Stimulated activated naive CD8-positive, alpha-beta T cell treated with anti-CD3 and anti-CD28 coated beads, Interleukin-15, Interleukin-2, amounts not matched to agents 100 U/mL and 50 U/mL, for 24 hours (primary cell): ENCODE measurements at regions not wholly inside any gene's neighbourhood (a gene's known extent, or its start where the extent isn't known, plus 50 kb on each side); places are given as distances from the start of the nearest gene placed in this dataset.
A peak's percentile ranks its signal among the peaks of the same experiment; 100 is the strongest.

Source experiments
- ATAC-seq: fragments of 150-1000 bp; cut with Tn5 transposase; one replicate; pipeline ENCODE4 v1.10.0; 2021
- DNase-seq: peaks from one replicate; pipeline ENCODE4 v3.0.0; 2021

DNA sequence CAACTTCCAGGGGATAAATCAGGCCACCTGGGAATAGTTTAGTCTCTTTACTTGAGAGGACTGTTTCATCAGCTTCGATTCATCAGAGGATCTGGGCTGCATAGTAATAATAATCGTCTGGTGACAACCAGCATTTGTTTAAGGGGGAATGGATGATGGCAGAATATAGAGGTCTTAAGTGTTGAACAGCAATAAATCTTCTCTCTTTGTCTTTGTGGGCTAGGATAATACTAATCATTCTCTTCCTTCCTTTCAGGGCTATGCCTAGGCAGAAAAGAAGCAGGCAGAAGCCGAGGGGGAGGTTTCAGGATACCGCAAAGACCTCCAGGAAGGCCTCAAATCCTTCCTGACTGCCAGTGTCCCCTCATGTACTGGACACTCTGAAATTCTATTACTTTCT lies 150.4 kb upstream of the GAREM1 start:
- DNase-seq, result no peak
- ATAC-seq, result no peak

DNA sequence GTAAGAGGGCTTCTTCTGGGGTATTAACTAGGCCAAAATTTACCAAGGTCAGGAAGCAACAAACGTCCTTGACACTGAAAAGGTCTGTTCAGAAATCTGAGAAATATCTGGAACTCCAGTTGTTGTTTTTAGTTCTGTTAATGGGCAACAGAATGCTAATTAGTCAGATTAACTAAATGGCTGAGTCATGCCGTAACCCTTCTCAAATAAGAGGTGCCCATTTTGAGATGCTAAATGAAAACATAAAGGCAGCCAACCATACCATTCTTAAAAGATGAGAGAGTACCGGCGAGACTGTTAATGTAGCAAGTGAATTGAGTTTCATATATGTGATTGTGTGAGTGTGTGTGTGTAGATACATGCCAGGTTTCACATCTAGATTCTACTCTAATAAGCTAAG lies 147.9 kb upstream of the GAREM1 start:
- DNase-seq (no peak), ATAC-seq (no peak)

DNA sequence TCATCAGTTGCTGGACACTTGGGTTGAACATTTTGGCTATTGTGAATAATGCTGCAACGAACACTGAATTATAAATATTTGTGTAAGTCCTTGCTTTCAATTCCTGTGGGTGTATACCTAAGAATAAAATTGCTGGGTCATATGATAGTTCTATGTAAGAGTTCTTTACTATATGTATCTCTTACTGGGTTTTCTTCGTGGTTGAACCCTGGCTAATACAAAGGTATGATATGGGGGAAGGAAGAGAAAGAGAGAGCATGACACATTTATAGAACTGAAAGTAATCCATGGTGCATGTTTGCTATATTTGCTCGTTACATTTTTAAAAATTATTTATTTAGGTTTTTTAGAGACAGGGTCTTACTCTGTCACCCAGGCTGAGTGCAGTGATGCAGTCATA lies 143.1 kb upstream of the GAREM1 start:
- DNase-seq (no peak), ATAC-seq (no peak)

DNA sequence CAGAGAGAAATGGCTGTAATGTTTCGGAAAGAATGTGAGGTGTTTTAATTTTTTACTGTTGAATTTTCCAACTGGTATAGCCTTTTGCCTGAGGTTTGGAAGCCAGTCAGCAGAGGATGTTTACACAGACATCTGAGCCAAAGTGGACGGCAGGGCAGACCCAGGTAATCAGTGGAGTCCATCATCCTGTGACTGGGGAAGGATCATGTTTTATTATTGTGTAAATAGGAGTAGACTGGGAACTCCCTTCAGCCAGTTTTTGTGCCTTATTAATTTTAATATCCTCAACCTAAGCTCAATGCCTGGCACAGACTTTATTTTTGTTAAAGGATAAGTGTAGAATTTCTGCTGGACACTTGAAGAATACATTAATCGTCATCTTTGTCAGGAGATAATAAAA lies 142.0 kb upstream of the GAREM1 start:
- DNase-seq (no peak), ATAC-seq (no peak)

DNA sequence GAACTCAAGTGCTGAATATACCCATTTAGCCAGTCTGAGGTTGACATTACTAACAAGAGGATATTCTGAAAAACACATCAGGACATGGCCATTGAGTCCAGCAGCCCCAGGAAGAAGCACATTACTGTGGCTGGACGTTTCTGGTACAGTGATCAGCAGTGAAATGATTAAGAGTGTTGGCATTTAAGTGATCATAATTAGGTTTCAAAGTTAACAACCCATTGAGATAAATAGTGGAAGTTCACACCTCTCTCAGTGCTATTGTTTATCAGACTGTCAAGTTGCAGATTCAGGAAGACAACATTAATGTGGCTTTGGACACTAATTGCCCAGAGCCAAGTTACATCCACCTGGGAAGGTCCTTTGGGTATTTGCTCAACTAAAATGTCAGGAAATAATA lies 139.5 kb upstream of the GAREM1 start:
- DNase-seq (no peak), ATAC-seq (no peak)

DNA sequence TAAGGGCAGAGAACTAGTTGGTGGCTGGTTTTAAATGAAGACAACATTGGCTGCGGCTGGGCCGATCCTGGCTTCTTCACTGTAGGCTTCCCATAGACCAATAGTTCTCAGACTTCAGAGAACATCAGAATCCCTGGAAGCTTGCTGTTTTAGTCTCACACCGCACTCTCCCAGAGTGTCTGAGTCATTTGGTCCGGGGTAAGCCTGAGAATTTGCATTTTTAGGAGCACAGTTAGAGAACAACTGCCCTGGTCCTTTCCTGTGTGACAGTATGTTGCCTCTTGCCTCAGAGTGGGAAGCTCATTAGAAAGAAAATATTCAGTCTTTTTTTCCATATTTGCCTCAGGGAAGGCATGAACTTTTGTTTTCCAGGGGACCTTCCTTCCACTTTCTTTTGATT lies 137.1 kb upstream of the GAREM1 start:
- ATAC-seq (no peak), DNase-seq (no peak)

DNA sequence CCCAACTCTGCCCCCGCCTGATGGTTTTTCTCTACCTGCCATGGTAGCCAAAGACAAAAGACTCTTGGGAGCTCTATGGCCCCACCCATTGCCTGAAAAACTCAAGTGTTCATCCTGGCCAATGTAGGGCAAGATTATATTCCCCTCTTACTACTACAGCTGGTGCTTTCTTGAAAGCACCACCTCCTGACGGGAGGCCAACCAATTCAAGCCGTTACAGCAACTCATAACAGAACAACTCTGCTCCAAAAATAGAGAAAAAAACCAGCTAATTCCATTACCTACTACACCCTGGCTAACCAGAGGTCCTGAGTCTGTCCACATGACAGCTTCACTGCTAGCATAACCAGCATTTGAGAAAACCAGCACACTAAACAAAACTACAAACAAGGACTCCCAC lies 127.5 kb upstream of the GAREM1 start:
- no peak for ATAC-seq
- DNase-seq, result no peak

DNA sequence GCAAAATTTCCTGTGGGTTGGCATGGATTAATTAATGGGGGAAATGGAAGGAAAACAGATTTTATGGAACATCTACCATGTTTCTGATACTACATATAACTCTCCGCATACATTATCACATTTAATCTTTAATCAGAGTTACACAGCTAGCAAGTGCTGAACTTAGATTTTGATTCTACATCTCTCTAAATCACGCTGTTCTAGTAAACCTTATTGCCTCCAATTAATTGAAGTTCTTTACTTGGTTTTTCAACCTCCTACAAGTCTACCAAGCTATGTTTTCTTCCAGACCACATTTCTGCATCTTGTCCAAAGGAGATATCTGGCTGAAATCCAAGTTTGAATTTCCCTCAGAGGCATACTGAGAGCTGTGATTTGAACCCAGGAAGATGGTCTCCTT lies 125.8 kb upstream of the GAREM1 start:
- no peak for ATAC-seq
- DNase-seq, result no peak

DNA sequence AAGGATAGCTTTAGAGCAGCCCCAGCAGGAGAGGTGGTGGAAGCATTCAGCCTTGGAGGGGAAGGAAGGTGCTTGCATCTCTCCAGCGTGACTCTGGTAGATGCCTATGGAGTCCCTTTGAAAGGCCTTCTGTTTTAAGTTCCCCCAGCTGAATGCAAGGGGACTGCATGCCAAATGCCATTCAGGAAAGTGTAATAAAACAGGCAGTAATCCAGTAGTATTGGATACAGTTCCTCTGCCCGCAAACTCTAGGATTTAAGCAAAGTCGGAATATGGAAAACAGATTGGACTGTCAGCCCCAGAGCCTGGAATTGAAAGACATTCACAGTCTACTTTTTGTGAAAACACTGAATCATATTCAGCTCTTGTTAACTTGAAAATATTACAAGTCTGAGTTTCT lies 125.2 kb upstream of the GAREM1 start:
- DNase-seq, result no peak

DNA sequence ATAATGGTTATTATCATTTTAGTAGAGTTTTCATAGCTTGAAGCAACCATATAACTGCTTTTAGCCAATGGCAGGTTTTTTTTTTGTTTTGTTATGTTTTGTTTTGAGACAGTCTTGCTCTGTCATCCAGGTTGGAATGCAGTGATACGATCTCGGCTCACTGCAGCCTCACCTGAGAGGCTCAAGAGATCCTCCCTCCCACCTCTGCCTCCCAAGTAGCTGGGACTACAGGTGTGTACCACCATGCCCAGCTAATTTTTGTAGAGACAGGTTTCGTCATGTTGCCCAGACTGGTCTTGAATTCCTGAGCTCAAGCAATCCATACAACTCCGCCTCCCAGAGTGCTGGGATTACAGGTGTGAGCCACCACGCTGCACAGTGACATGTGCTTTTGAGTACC lies 117.5 kb upstream of the GAREM1 start:
- ATAC-seq, result no peak
- DNase-seq, result no peak

More for the DNA sequence above, 125.2 kb upstream of the GAREM1 start:
- no peak for ATAC-seq

DNA sequence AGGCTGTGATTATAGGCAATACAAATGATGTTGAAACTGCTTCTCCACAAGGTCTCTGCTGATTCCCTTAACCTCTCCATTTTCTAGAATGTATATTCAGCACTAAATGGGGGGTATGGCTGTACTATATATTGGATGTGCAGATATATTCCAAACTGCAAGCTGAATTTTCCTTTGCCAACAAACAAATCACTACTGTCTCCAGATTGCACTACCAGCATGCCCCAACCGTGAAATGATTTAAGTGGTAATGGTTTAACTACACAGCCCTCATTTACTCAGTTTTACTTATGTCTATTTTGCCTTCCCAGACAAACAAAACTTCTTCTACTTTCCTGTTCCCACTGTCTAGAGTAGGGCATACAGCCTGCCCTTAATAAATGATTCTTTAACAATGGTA lies 112.7 kb upstream of the GAREM1 start:
- ATAC-seq, result no peak
- no peak for DNase-seq

DNA sequence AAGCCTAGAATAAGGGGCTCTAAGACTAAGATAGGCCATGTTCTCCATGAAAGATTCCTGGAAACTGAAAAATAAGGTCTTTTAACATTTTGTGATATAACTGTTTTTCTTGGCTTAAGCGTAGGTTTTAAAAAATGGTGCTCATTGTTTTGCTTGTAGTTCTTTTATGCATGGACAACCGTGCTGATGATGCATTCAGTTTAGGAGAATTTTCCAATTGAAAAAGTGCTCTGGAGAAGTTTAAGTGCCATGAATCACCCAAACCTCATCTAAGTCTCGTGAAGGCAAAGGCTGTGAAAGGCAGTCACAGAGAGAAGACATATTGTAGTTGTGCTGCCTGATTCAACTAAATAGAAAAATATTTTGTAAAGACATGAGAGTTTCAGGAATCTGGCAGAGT lies 111.8 kb upstream of the GAREM1 start:
- ATAC-seq (no peak), DNase-seq (no peak)

DNA sequence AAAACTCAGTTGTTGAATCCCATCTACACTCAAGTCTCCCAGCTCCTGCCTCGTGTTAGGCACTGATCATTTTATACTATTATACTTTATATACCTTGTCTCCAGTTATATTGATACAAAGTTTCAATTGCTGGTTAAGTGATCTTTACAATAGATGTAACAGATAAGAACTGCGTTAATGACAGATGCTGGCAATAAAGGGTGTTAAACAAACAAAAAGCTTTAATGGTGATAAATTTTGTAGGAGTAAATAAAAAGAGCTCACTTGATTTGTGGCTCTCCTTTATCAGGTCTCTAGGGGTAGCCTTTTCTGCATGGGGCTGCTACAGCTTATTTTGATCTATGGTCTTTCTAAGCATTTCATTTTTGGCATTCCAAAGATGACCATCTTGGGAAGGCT lies 106.9 kb upstream of the GAREM1 start:
- ATAC-seq, result no peak
- no peak for DNase-seq

DNA sequence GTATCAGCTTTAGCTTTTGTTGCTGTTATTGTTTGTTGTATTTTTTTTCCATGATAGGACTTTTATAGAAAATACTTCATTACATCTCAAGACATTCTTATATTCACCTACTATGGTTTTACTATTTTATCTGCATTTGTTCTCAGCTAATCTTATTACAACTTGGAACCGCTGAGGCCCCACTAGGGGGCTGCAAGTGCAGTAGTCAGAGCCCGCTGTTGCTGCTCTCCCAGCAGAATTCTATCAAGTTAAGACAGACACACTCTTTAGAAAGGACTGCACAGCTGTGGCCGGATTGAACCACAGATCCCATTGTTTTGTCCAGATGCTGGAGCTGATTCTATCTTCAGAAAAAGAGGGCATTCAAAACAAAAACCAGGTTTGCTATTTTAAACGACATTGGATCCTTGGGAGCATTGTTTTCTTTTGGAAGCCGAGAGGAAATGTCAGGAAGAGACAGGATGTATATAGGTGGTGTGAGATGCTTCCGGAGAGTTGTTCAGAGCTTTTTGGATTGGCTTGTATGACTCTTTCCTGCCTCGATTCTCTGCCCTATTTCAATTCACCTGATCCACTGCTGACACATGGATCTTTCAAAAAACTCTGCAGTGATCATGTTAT lies 105.7 kb upstream of the GAREM1 start:
- DNase-seq (no peak), ATAC-seq (no peak)

DNA sequence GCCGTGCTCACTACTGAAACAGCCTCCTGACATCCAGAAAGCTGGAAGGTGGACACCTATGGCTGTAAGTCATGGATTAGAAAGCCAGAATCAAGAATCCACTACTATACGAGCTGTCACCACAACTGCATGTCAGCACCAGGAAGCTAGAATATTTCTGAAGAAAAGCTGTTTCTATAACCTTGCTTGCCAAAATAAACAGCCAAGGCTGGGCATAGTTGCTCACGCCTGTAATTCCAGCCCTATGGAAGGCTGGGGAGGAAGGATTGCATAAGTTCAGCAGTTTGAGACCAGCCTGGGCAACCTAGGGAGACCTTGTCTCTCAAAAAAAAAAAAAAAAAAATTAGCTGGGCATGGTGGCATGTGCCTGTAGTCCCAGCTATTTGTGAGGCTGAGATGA lies 96.3 kb upstream of the GAREM1 start:
- DNase-seq (no peak), ATAC-seq (no peak)

DNA sequence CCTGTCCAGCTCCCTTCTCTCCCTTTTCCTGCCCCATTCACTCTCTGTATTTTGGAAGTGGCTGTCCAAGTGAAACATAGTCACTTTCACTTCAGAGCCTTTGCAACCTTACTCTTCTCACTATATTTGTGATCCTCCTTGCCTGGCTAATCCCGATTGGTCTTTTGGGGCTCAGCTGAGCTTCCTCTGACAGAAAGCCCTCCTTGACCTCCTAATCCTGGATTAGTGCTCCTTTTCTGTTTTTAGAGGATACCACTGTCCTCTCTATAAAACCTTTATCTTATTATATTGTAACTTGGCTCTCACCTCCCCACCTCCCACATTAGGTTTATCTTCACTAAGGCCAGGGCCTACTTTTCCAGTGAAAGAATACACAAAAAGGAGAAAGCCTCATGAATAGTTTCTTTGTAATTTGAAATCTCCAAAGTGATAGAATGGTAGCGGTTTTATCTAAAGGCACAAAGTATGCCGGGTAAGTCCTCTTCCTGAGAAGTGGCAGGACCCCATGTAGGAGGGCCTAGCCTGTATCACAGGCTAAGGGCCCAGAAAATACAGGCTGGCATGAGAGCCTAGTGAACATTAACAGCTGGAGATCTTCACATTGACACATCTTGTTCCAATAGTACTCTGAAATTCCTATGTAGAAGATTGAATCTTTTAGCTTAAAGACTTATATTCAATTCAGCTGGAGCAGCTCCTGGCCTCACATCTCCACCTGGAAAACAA lies 83.1 kb upstream of the GAREM1 start:
- no peak for ATAC-seq
- DNase-seq, result no peak

DNA sequence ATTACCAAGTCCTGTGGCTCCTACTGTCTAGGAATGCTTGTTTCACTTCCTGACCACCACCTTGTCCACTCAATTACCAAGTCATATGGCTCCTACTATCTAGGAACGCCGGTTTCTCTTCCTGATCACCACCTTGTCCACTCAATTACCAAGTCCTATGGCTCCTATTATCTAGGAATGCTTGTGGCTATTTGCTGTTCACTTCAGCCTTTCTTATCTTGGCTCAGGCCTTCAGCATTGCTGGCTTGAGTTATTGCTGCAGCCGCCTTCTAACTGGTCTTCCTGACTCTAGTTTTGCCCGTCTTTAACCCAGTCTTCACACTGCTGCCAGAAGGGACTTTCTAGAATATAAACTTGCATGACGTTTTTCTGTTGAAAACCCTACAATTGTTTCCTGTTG lies 82.5 kb upstream of the GAREM1 start:
- no peak for ATAC-seq
- DNase-seq, result no peak

DNA sequence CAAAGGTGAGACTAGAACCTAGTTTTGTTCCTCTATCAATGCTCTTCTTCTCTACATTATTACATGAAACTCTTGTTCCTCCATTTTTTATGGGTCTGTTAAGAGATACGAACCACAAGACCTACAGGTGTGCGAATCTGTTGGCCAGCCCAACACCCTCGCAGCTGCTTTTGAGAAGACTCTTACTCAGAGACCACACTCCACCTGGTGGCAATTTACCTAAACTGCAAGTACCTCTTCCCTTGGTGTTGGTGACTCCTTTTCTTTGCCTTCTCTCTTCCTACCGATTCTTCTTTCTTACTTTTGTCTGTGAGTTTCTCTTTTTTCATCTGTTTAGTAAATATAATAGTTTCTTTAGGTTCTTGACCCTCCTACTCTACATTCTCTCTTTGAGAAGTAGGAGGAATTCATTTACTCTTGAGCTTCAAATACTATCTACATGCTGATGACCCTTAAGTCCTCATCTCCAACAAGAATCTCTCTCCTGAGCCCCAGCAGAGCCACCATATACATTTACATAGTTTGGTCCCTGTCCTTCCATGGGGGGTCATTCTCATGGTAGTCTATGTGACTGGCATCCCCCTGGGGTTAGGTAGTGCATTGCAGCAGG lies 81.8 kb upstream of the GAREM1 start:
- no peak for ATAC-seq
- peak; percentile 49 for DNase-seq

DNA sequence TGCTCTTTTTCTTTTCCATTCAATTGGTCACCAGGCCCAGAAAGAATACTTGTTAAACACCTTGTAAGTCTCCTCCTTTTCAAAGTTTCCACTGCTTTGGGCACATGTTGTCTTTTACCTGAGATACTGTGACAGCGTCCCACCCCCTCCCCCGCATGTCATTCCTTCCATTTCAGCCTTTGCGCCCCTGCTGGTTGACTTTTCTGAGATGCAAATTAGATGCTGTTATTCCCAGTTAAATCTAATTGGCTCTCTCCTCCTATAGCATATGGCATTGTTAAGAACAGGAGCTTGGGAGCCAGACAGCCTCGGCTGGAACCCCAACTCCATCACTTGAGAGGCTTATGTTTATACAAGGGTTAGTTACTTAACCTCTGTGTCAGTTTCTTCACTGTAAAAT lies 80.3 kb upstream of the GAREM1 start:
- no peak for ATAC-seq
- DNase-seq, result no peak

DNA sequence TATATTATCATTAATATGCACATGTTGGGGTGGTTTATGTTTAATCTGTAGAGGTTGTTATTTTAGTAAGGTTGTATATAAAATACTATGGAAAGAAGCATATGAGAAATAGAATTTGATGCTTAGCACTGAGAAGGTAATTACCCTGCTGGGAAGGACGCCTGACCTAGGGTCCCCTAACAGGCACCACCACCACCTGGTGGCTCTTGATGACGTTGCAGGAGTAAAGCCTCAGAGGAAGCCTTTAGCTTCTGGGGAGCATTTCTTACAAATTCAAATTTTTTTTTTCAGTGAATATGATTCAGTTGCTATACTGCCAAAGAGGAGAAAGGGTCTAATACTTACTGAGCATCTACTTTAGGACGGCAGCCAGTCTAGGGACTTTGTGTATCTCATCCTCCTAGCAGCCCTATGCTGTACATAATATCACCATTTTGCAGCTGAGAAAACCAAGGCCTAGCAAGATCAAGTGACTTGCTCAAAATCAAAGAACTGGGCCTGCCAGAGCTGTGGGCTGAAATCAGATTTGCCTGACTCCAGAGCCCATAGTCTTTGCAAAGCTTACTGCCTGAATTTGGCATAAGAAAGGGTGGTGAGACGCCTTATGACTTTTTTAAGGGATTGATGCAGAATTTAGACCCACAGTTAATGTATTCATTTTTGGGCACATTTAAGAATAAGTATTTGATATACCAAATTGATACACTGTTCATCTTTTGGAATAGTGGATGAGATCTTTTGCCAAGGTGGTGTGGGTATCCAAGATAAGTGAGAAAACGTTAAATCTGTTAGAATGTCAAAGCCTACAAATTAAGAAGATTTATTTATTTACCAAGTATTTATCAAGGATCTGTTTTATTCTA lies 78.8 kb upstream of the GAREM1 start:
- ATAC-seq (peak; percentile 66), DNase-seq (peak; percentile 43)

DNA sequence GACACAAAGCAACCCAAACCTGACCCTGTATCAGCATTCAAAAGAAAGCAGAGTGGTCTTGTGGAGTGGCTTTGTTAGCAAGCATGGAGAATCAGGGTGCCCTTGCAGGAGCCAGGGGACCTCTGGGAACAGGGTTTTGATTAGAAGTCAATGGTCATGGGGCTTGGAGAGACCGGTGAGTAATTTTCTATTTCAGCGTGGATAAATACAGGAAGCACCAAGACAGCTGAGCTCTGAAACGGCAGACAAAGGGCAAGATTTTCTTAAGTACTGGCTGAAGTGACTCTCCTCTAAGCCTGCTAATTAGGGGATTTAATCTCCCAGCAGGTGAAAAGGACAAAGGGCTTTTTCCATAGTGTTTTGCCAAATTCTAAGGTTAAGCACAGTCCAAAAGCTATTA lies 78.0 kb upstream of the GAREM1 start:
- DNase-seq (no peak), ATAC-seq (no peak)

DNA sequence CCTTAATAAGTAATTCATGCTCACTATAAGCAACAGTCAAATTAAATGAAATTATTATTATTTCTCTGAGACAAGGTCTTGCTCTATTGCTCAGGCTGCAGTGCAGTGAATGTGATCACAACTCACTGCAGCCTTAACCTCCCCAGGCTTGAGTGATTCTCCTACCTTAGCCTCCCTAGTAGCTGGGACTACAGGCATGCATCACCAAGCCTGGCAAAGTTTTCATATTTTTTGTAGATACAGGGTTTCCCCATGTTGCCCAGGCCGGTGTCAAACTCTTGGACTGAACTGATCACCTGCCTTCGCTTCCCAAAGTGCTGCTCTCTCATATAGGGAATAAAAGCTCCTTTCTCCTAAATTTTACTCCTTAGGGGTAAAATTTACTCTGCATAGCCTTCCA lies 74.9 kb upstream of the GAREM1 start:
- ATAC-seq (no peak), DNase-seq (no peak)

DNA sequence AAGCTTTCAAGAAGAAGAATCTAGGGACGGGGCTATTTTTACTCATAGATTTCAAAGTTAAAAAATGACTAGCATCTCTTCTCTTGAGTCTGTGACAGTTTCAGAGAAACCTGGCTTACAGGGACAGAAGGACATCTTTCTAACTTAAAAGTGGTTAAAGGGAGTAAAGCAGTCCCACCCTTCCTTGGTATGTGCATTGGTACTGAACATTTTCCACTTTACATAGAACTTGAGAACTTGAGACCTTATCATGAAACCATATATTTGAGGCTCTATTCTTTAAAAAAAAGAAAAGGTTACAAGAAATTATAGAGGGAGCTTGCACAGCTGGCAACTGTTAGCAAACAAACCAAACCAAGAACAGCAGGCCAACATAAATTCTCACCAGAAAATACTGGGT lies 73.4 kb upstream of the GAREM1 start:
- ATAC-seq, result no peak

More for the DNA sequence above, 73.4 kb upstream of the GAREM1 start:
- no peak for DNase-seq
